Skeletal muscle satellite cell (primary cell): ENCODE measurements at regions not wholly inside any gene's neighbourhood (a gene's known extent, or its start where the extent isn't known, plus 50 kb on each side); places are given as distances from the start of the nearest gene placed in this dataset.

ENCODE experiments used
- H3K27me3 ChIP-seq: 2 replicates; pipeline ENCODE4 v1.7.0; 2013; ENCODE audit warnings: low read length; ENCODE audit not compliant: control insufficient read depth, insufficient read depth
- H3K36me3 ChIP-seq: 2 replicates; pipeline ENCODE4 v1.7.0; 2013; ENCODE audit warnings: mild to moderate bottlenecking, control low read depth, low read length; ENCODE audit not compliant: insufficient read depth
- H3K4me1 ChIP-seq: 2 replicates; pipeline ENCODE4 v1.7.0; 2013; ENCODE audit warnings: low read length; ENCODE audit not compliant: control insufficient read depth, insufficient read depth
- H3K4me2 ChIP-seq: 2 replicates; pipeline ENCODE4 v1.7.0; 2013; ENCODE audit warnings: mild to moderate bottlenecking, low read length
- H3K4me3 ChIP-seq: 2 replicates; pipeline ENCODE4 v1.7.0; 2013; ENCODE audit warnings: low read length
- H3K9ac ChIP-seq: 2 replicates; pipeline ENCODE4 v1.7.0; 2013; ENCODE audit warnings: mild to moderate bottlenecking, low read depth, low read length, moderate library complexity
- H3K9me3 ChIP-seq: replicated peaks from 2 replicates; pipeline ENCODE4 v1.7.0; 2013; ENCODE audit warnings: mild to moderate bottlenecking, control low read depth, low read length

DNA sequence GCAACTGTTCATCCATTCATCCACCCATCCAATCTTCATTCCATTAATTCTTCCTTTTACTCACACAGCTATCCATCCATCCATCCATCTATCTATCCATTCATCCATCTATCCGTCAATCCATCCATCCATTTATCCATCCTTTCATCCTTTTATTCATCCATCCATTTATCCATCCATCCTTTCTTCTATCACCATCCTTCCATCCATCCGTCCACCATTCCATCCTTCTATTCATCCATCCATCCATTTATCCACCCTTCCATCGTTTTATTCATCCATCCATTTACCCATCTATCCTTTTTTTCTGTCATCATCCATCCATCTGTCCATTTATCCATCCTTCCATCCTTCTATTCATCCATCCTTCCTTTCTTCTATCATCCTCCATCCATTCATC lies 73.0 kb upstream of the FOXF1 start:
- Histone ChIP-seq H3K4me1 (no peaks in the 10 kb centered on the region), H3K4me2 (no peak overlapping the region), H3K9ac (no peak overlapping the region), H3K9me3 (no peaks in the 10 kb centered on the region), H3K27me3 (peaks cover 11% of the 10 kb centered on the region), H3K4me3 (no peak overlapping the region), H3K36me3 (no peaks in the 10 kb centered on the region)

DNA sequence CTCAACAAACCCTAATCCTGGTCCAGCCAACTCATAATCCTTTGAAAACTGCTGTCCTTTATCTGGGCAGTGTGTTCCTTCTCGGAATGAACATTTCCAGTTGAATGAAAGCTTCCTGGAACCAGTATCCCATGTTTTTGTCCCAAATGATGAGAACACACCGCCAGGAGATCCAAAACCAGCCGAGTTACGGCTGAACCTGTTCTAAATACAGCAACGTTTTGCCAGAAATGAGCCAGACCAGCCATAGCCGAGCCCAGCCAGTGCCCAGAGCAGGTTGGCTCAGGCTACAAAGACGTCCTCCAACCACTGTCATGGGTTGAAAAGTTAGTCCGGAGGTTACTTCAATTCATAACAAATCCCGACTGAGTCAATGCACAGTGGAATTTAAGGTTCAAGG lies 67.6 kb upstream of the FOXF1 start:
- H3K9me3 ChIP-seq, result no peaks in the 10 kb centered on the region
- no peak overlapping the region for H3K9ac ChIP-seq
- H3K27me3 ChIP-seq, result peaks cover 7% of the 10 kb centered on the region
- H3K4me1 ChIP-seq, result no peaks in the 10 kb centered on the region
- H3K36me3 ChIP-seq, result no peaks in the 10 kb centered on the region
- H3K4me2 ChIP-seq, result no peak overlapping the region
- H3K4me3 ChIP-seq, result no peak overlapping the region

DNA sequence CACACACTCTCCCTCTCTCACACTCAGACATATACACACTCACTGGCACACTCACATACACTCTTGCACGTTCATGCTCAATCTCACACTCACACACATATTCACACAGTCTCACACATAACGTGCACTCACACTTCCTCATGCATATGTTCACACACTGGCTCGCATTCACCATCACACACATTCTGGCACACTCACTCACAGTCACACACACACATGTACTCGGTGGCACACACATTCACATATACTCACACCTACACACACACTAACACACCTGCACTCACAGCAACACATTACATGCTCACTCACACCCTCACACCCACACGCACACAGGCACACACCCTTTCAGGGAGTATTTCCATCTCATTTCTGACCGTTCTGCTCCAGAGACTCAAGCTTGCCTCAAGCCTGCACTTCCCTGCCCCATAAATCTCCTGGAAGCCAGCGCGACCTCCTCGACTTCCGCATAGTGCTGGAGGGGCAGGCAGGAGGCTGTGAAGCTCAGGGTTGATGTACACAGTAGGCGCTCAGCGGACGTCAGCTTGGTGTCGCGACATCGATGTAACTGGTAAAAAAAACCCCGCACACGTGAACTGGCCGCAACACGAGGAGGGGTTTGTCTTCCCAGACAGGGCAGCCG lies 66.7 kb upstream of the FOXF1 start:
- Histone ChIP-seq H3K4me1 (no peaks in the 10 kb centered on the region), H3K4me3 (no peak overlapping the region), H3K9ac (no peak overlapping the region), H3K4me2 (no peak overlapping the region), H3K36me3 (no peaks in the 10 kb centered on the region), H3K9me3 (no peaks in the 10 kb centered on the region), H3K27me3 (peaks cover 7% of the 10 kb centered on the region)

DNA sequence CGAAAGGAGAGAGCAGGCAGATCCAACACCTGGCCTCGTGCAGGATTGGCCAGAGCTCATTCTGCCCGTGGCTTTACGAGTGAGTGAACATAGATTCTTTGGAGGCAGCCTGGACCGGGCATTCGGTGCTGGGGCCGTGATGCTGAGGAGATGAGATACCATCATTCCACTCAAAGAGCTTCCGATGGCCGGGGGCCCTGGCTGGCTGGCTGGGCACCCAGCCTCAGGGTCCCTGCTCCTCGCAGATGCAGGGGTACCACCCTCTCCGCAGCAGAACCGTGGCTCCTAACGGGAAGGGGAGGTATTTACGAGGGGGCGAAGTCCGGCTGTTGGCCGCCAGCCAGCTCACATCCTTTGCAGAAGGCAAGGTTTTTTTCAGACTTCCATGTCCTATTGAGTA lies 66.1 kb upstream of the FOXF1 start:
- Histone ChIP-seq H3K9ac (no peak overlapping the region), H3K36me3 (no peaks in the 10 kb centered on the region), H3K4me1 (no peaks in the 10 kb centered on the region), H3K9me3 (no peaks in the 10 kb centered on the region), H3K4me3 (no peak overlapping the region), H3K4me2 (no peak overlapping the region), H3K27me3 (peaks cover 7% of the 10 kb centered on the region)

DNA sequence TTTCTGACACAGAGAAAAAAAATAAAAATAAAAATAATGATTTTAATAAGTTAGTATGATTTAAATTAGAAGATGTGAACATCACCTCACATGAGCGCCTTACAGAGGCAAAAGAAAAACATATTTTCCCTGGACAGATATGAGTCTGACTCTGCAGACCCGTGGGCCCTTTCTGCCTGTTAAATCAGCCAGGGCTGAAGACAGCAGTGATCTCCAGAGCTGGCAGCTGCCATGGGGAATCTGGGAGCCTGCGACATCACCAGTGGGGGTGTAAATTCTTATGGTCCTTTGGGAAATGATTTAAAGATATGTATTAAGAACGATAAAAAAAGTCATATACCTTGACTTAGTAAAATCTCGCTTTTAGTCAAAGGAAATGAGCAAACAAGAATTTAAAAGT lies 65.7 kb upstream of the FOXF1 start:
- Histone ChIP-seq H3K4me1 (no peaks in the 10 kb centered on the region), H3K9me3 (no peaks in the 10 kb centered on the region), H3K4me2 (no peak overlapping the region), H3K4me3 (no peak overlapping the region), H3K27me3 (peaks cover 4% of the 10 kb centered on the region), H3K36me3 (no peaks in the 10 kb centered on the region), H3K9ac (no peak overlapping the region)

DNA sequence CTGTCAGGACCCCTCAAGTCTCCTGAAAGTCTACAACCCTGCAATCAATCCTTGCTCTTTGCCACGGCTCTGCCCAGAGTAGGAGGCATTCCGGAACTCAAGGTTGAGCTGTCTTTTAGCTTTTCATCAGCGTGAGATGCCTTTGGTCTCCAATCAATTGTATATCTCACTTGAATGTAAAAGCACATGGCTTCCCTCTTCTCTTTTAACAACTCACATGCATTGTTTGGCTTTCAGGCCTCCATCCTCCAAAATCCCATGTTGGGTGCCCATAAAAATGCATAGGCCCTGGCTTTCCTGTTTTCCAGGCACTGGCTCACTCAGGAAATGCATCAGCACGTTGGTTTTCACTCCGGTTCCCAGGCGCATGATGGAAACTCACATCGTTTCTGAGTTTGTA lies 64.0 kb upstream of the FOXF1 start:
- Histone ChIP-seq H3K4me3 (no peak overlapping the region), H3K27me3 (peaks cover 3% of the 10 kb centered on the region), H3K9me3 (no peaks in the 10 kb centered on the region)

DNA sequence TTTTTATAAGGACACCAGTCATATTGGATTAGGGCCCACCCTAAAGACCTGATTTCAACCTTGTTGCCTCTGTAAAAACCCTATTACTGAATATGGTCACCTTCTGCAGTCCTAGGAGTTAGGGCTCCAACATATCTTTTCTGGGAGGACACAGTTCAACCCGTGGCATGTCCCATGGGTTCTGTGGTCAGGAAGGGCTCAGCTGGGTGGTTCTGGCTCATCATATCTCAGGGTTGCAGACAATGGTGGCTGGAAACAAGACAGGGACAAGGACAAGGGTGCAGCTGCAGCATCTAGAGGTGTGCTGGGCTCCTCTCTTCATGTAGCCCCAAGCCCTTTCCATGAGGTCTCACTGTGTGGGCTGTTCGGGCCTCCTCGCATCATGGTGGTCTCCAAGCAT lies 63.1 kb upstream of the FOXF1 start:
- Histone ChIP-seq H3K9me3 (no peaks in the 10 kb centered on the region), H3K9ac (no peak overlapping the region), H3K4me3 (no peak overlapping the region), H3K4me1 (no peaks in the 10 kb centered on the region), H3K27me3 (peaks cover 3% of the 10 kb centered on the region), H3K36me3 (no peaks in the 10 kb centered on the region), H3K4me2 (no peak overlapping the region)

More for the DNA sequence above, 64.0 kb upstream of the FOXF1 start:
- Histone ChIP-seq H3K4me2 (no peak overlapping the region), H3K4me1 (no peaks in the 10 kb centered on the region), H3K9ac (no peak overlapping the region), H3K36me3 (no peaks in the 10 kb centered on the region)

DNA sequence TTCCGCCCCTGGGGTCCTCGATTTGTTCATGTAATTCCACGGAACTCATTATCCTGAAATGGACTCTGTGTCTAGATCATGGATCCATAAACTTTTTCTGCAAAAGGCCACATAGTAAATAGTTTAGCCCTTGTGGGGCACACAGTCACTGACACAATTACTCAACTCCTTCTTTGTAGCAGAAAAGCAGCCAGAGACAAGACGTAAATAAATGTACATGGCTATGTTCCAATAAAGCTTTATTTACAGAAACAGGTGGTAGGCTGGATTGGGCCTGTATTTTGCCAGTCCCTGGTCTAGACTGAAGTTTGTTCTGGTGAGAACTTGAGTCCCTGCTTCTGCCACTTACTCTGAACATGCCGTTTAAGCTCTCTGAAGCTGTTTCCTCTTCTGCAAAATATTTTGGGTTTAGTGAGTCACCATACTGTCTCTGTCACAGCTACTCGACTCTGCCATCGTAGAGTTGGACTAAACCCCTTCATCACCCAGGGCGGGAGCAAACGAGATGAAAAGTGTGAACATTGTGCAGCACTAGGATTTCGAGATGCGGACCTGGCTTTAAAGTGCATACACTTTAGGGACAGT lies 61.9 kb upstream of the FOXF1 start:
- Histone ChIP-seq H3K27me3 (peaks cover 6% of the 10 kb centered on the region), H3K4me3 (no peak overlapping the region)

DNA sequence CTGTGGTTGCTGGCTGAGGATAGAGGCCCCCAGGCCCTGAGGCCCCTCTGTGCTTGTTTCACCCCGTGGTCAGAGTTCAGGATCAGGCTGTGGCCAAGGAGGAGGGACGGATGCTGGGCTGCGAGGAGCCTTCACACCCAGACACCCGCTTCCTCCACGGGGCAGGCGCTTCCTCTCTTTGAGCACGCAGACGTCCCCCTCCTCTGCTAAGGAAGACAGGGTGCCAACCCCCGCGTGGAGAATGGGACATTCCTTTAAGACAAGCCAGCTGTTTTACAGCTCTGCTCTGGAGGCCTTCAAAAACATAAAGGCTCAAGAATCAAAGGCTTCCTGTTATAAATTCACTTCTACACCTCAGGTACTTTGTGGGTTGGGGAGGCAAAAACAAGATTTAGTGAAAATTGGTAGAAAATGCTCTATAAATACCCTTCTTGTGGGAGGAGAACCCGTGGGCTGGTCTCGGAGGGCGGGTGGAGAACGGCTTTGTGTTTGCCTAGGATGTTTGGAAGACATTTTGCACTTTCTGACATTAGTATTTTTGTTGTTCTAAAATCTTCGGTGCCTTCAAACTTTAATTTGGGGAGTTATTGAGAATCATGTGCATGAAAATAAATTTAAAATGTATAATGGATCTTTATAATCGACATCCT lies 60.8 kb upstream of the FOXF1 start:
- H3K4me1 ChIP-seq, result no peaks in the 10 kb centered on the region
- H3K9me3 ChIP-seq, result no peaks in the 10 kb centered on the region
- H3K36me3 ChIP-seq, result no peaks in the 10 kb centered on the region
- no peak overlapping the region for H3K4me2 ChIP-seq
- H3K9ac ChIP-seq, result no peak overlapping the region
- H3K4me3 ChIP-seq, result no peak overlapping the region
- H3K27me3 ChIP-seq, result peaks cover 6% of the 10 kb centered on the region

More for the DNA sequence above, 61.9 kb upstream of the FOXF1 start:
- no peaks in the 10 kb centered on the region for H3K36me3 ChIP-seq
- H3K9me3 ChIP-seq, result no peaks in the 10 kb centered on the region
- H3K4me2 ChIP-seq, result no peak overlapping the region
- H3K9ac ChIP-seq, result no peak overlapping the region
- no peaks in the 10 kb centered on the region for H3K4me1 ChIP-seq

DNA sequence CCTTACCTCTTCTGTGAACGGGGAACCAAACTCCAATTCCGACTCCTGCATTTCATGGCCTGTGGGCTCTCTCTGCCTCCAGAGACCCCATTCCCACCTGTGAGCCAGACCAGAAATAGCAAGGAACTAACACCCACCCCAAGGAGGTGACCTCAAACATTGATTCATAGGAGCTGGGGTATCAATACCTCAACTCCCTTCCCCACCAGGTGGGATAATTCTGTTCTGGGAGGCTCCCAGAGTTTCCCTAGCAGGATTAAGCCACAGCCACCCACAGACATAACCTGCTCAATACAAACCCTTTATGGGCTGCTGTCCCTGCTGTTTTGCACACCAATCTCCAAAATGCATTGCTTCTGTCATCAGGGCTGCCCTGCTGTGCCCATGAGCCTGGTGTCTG lies 59.6 kb upstream of the FOXF1 start:
- no peak overlapping the region for H3K9ac ChIP-seq
- H3K36me3 ChIP-seq, result no peaks in the 10 kb centered on the region
- H3K27me3 ChIP-seq, result peaks cover 11% of the 10 kb centered on the region
- no peak overlapping the region for H3K4me3 ChIP-seq
- H3K4me2 ChIP-seq, result no peak overlapping the region
- H3K9me3 ChIP-seq, result no peaks in the 10 kb centered on the region
- no peaks in the 10 kb centered on the region for H3K4me1 ChIP-seq

DNA sequence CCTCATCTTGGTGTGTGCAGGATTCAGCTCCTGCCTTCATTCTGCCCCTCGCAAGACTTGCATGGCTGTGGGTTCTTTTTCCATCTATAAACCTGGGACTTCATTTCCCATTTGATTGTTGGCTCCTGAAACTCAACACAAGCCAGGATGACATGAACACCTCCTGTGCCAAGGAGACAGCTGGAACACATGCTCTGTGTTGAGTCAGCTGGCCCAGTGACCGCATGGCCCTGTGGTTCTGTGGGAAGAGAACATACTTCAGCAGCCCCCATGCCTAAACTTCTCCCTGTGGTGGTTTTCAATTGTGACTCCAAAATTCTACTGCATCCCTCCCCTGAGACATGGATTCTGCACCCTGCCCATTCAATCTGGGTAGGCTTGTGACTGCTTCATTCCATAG lies 57.9 kb upstream of the FOXF1 start:
- Histone ChIP-seq H3K27me3 (peaks cover 16% of the 10 kb centered on the region), H3K9ac (no peak overlapping the region), H3K4me3 (no peak overlapping the region), H3K9me3 (no peaks in the 10 kb centered on the region), H3K4me2 (no peak overlapping the region), H3K4me1 (no peaks in the 10 kb centered on the region), H3K36me3 (no peaks in the 10 kb centered on the region)

DNA sequence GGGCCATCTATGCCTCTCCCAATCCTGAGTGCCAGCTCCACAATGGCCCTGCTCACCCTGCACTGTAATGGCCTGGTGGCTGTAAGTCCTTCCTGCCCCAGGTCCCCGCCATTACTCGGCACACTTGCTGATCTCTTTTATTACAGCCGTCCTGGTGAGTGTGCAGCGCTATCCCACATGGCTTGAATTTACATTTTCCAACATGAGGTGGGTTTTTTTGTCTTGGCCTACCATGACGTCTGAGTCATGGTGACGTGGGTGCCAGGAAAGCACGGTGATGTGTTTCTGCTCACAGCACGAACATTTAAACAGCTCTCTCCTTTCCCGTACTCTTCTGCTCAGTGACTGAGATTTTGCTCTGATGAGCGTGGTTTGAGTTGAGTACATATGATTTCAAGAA lies 55.2 kb upstream of the FOXF1 start:
- Histone ChIP-seq H3K4me3 (no peak overlapping the region), H3K27me3 (peaks cover 27% of the 10 kb centered on the region)

More for the DNA sequence above, 55.2 kb upstream of the FOXF1 start:
- Histone ChIP-seq H3K36me3 (no peaks in the 10 kb centered on the region), H3K4me2 (no peak overlapping the region), H3K4me1 (no peaks in the 10 kb centered on the region), H3K9me3 (no peaks in the 10 kb centered on the region), H3K9ac (no peak overlapping the region)
